HCT116 (cell line): ENCODE measurements at regions not wholly inside any gene's neighbourhood (a gene's known extent, or its start where the extent isn't known, plus 50 kb on each side); places are given as distances from the start of the nearest gene placed in this dataset.
"Not testable (repeated sequence)": the region's sequence is repeated elsewhere in the genome, so short reads cannot be mapped to it uniquely, and the experiment has no call there.

Experiments used
- ATAC-seq: fragments of 200-7000 bp; cut with Tn5 transposase; 2 replicates; pipeline ENCODE4 v1.9.1; 2020; ENCODE audit warnings: mild to moderate bottlenecking, moderate library complexity
- BruUV-seq: library from RNA; stranded (reverse); fragments of 400-500 nt; replicated peaks from 2 replicates; lab custom pipeline; 2021; lab: Mats Ljungman, UMichigan
- CTCF ChIA-PET: fragments of 300-600 bp; sonication (Branson Sonifier 250); formaldehyde crosslinking; loops from one replicate; lab custom pipeline; 2021; ENCODE audit warnings: antibody characterized with exemption; lab: Charles Lee
- POLR2A ChIA-PET: fragments of 300-600, 350-600 bp; sonication (Branson Sonifier 250); formaldehyde crosslinking; loops from one replicate; lab custom pipeline; 2021; ENCODE audit warnings: antibody characterized with exemption; lab: Charles Lee
- RAD21 ChIA-PET, 2 experiments: fragments of 300-600 bp; sonication (Branson Sonifier 250); formaldehyde crosslinking; loops; one replicate each; lab custom pipeline; 2023; ENCODE audit warnings: low total read pairs in 2 of 2; ENCODE audit not compliant: uncharacterized antibody in 2 of 2, unreplicated experiment in 2 of 2, low non-redundant PET in 1 of 2; lab: Charles Lee
- DNase-seq: peaks from one replicate; pipeline ENCODE4 v3.0.0-alpha.2; 2010; ENCODE audit warnings: low read depth, low spot score
- H2AFZ ChIP-seq: fragments of 200-600 bp; shearing (Covaris generic), sonication (generic); 2 replicates; pipeline ENCODE4 v1.6.1; 2017; ENCODE audit warnings: low read depth, mixed run types, mixed read lengths, antibody characterized with exemption, low read length; ENCODE audit not compliant: poor library complexity, severe bottlenecking
- H3K27ac ChIP-seq: 2 replicates; pipeline ENCODE4 v1.5.1; 2012; ENCODE audit warnings: low read depth, low read length
- H3K27me3 ChIP-seq: fragments of 200-600 bp; sonication (generic); 2 replicates; pipeline ENCODE4 v1.6.1; 2016; ENCODE audit warnings: mixed run types, low read length, mixed read lengths; ENCODE audit not compliant: insufficient read depth
- H3K36me3 ChIP-seq, 2 experiments: fragments of 200-500 bp in 1 of 2; fragments of 200-600 bp in 1 of 2; sonication (Bioruptor generic) in 1 of 2; sonication (generic) in 1 of 2; 2 replicates each; pipeline versions ENCODE4 v1.5.1 to v1.6.1; 2014 to 2016; ENCODE audit warnings: low read length in 2 of 2, inconsistent platforms in 1 of 2, mixed read lengths in 1 of 2, mixed run types in 1 of 2; ENCODE audit not compliant: insufficient read depth in 2 of 2, control insufficient read depth in 1 of 2
- H3K4me1 ChIP-seq, 2 experiments: fragments of 200-600 bp in 1 of 2; sonication (generic) in 1 of 2; 2 replicates each; pipeline versions ENCODE4 v1.5.1 to v1.6.1; 2012 to 2017; ENCODE audit warnings: low read length in 2 of 2, inconsistent platforms in 1 of 2, mild to moderate bottlenecking in 1 of 2, mixed read lengths in 1 of 2, mixed run types in 1 of 2, moderate library complexity in 1 of 2; ENCODE audit not compliant: insufficient read depth in 2 of 2, control insufficient read depth in 1 of 2
- H3K4me2 ChIP-seq: fragments of 200-600 bp; sonication (generic); 2 replicates; pipeline ENCODE4 v1.6.1; 2017; ENCODE audit warnings: mixed run types, low read length, mixed read lengths
- H3K4me3 ChIP-seq, 2 experiments: fragments of 200-600 bp in 1 of 2; sonication (generic) in 1 of 2; replicated peaks in 1 of 2; 2 replicates each; pipeline ENCODE4 v1.5.1; 2011 to 2016; ENCODE audit warnings: low read length in 2 of 2, control low read depth in 1 of 2, low read depth in 1 of 2, mild to moderate bottlenecking in 1 of 2, mixed read lengths in 1 of 2, mixed run types in 1 of 2
- H3K79me2 ChIP-seq: fragments of 200-600 bp; sonication (generic); 2 replicates; pipeline ENCODE4 v1.6.1; 2017; ENCODE audit warnings: mild to moderate bottlenecking, mixed run types, low read length, moderate library complexity, mixed read lengths; ENCODE audit not compliant: insufficient read depth
- H3K9ac ChIP-seq: fragments of 200-600 bp; sonication (generic); 2 replicates; pipeline ENCODE4 v1.6.1; 2016; ENCODE audit warnings: low read length, mixed read lengths
- H3K9me2 ChIP-seq: fragments of 200-600 bp; sonication (generic), shearing (Covaris generic); 2 replicates; pipeline ENCODE4 v1.6.1; 2017; ENCODE audit warnings: mixed run types, mild to moderate bottlenecking, moderate library complexity; ENCODE audit not compliant: insufficient read depth
- H3K9me3 ChIP-seq, 2 experiments: fragments of 200-500 bp in 1 of 2; fragments of 200-600 bp in 1 of 2; sonication (Bioruptor generic) in 1 of 2; sonication (generic) in 1 of 2; 2 replicates each; pipeline ENCODE4 v1.6.1; 2014 to 2017; ENCODE audit warnings: low read length in 2 of 2, mixed read lengths in 2 of 2, inconsistent platforms in 1 of 2, low read depth in 1 of 2, mild to moderate bottlenecking in 1 of 2, mixed run types in 1 of 2, moderate library complexity in 1 of 2; ENCODE audit not compliant: control insufficient read depth in 1 of 2, insufficient read depth in 1 of 2
- H4K20me1 ChIP-seq: fragments of 200-600 bp; sonication (generic), shearing (Covaris generic); 2 replicates; pipeline ENCODE4 v1.6.1; 2017; ENCODE audit warnings: mixed run types, mild to moderate bottlenecking, moderate library complexity; ENCODE audit not compliant: insufficient read depth
- FOSL1 ChIP-seq: IDR thresholded peaks from 2 replicates; pipeline ENCODE4 v1.6.1; 2012; ENCODE audit warnings: low read depth
- RAD21 ChIP-seq: IDR thresholded peaks from 2 replicates; pipeline ENCODE4 v1.6.1; 2012; ENCODE audit warnings: low read depth, mild to moderate bottlenecking
- intact Hi-C: fragments of 100-400 bp; cut with micrococcal nuclease; formaldehyde crosslinking; loops from 2 replicates; pipeline ENCODE4 v1.10.0; 2022
- TF ChIP-seq, protein P1 (sequence below): IDR thresholded peaks from 2 replicates; pipeline ENCODE4 v1.6.1; 2012; ENCODE audit warnings: low read depth
- TF ChIP-seq, protein P2 (sequence below): IDR thresholded peaks from 2 replicates; pipeline ENCODE4 v1.6.1; 2012

DNA sequence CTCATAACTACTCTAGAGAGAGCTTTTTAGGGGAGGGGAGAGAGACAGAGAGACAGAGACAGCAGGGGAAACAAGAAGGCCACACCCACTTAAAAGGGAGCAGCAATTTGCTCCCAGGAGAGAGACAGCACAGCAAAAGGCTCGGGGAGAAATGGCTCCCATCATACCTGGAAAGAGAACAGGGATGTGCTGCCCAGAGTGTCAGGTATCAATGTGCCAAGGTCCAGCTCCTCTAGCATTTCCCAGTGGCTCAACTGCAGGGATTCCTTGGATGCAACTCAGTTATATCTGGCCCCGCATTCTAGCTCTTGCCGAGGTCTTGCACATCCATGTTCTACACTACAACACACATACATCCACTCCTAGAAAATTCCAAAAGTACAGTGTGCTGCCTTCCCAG, 304.0 kb upstream of the CDYL start (continued):
- TF ChIP-seq, protein P1, sequence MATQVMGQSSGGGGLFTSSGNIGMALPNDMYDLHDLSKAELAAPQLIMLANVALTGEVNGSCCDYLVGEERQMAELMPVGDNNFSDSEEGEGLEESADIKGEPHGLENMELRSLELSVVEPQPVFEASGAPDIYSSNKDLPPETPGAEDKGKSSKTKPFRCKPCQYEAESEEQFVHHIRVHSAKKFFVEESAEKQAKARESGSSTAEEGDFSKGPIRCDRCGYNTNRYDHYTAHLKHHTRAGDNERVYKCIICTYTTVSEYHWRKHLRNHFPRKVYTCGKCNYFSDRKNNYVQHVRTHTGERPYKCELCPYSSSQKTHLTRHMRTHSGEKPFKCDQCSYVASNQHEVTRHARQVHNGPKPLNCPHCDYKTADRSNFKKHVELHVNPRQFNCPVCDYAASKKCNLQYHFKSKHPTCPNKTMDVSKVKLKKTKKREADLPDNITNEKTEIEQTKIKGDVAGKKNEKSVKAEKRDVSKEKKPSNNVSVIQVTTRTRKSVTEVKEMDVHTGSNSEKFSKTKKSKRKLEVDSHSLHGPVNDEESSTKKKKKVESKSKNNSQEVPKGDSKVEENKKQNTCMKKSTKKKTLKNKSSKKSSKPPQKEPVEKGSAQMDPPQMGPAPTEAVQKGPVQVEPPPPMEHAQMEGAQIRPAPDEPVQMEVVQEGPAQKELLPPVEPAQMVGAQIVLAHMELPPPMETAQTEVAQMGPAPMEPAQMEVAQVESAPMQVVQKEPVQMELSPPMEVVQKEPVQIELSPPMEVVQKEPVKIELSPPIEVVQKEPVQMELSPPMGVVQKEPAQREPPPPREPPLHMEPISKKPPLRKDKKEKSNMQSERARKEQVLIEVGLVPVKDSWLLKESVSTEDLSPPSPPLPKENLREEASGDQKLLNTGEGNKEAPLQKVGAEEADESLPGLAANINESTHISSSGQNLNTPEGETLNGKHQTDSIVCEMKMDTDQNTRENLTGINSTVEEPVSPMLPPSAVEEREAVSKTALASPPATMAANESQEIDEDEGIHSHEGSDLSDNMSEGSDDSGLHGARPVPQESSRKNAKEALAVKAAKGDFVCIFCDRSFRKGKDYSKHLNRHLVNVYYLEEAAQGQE, result no peak
- no peak for TF ChIP-seq RAD21
- TF ChIP-seq, protein P2, sequence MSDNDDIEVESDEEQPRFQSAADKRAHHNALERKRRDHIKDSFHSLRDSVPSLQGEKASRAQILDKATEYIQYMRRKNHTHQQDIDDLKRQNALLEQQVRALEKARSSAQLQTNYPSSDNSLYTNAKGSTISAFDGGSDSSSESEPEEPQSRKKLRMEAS, result no peak
- no peak for TF ChIP-seq FOSL1

DNA sequence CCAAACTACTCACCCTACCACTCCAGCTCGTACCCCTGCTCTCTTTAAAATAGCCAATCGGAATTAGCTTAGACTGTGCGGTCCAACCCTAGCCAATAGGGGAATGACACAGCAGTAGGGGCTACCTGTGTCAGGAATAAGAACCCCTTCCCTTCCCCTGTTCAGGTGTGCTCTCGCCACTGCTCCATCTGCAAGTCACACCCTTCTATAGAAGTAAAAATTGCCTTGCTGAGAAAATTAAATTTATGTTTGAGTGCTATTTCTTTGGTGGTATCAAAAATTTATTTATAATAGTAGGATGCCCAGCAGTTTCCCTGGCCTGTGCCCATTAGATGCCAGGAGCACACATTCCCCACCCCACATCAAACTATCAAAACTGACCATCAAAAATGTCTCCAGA, 304.7 kb upstream of the CDYL start:
- CTCF ChIA-PET, ATAC-seq, H3K9ac ChIP-seq, H2AFZ ChIP-seq, RAD21 ChIA-PET, H3K9me3 ChIP-seq, H3K4me2 ChIP-seq, H3K4me1 ChIP-seq, H3K36me3 ChIP-seq, H3K79me2 ChIP-seq, DNase-seq, H3K9me2 ChIP-seq, H3K27me3 ChIP-seq, H4K20me1 ChIP-seq, H3K4me3 ChIP-seq, intact Hi-C loops, H3K27ac ChIP-seq, POLR2A ChIA-PET, BruUV-seq: not testable (repeated sequence)
